ENCODE measurements at regions not wholly inside any gene's neighbourhood (a gene's known extent, or its start where the extent isn't known, plus 50 kb on each side); places are given as distances from the start of the nearest gene placed in this dataset.
A peak's percentile ranks its signal among the peaks of the same experiment; 100 is the strongest.
"Not testable (repeated sequence)": the region's sequence is repeated elsewhere in the genome, so short reads cannot be mapped to it uniquely, and the experiment has no call there.

- DNase-seq, result peak in 2 of 5 donors; percentile 2 to 3
- H3K9me3 ChIP-seq (ENCODE audit: control insufficient read depth in 2 of 3, insufficient read depth in 1 of 3, low read length in 3 of 3), result no peaks in the 10 kb centered on the region
- no peak for TF ChIP-seq CTCF (IDR thresholded peaks at IDR 0.05; ENCODE audit: borderline replicate concordance, extremely low read depth, insufficient read depth)
- intact Hi-C loops (cut with DNase I), result no loop called here
- H3K27ac ChIP-seq (ENCODE audit: low read depth in 2 of 2, low read length in 2 of 2), result no peak overlapping the region
- H3K4me3 ChIP-seq (ENCODE audit: low read length in 3 of 3), result no peak overlapping the region
- H3K36me3 ChIP-seq (ENCODE audit: control insufficient read depth in 2 of 3, insufficient read depth in 3 of 3, low read length in 3 of 3), result no peaks in the 10 kb centered on the region
- H3K4me1 ChIP-seq (ENCODE audit: control insufficient read depth in 2 of 3, insufficient read depth in 2 of 3, low read depth in 1 of 3, low read length in 3 of 3), result no peaks in the 10 kb centered on the region
- no peak overlapping the region for H3K9ac ChIP-seq (ENCODE audit: low read length in 3 of 3)
- H3K27me3 ChIP-seq (ENCODE audit: control insufficient read depth, insufficient read depth, low read length), result peaks cover 3% of the 10 kb centered on the region
- no peak for FAIRE-seq
Measured at GRCh38 chrX:10676235-10676957, 56.0 kb upstream of the MID1 start.

GRCh38 chrX:10677490-10677889, 57.1 kb upstream of the MID1 start:
- H3K4me3 ChIP-seq (ENCODE audit: low read length in 3 of 3), result no peak overlapping the region
- no peaks in the 10 kb centered on the region for H3K36me3 ChIP-seq (ENCODE audit: control insufficient read depth in 2 of 3, insufficient read depth in 3 of 3, low read length in 3 of 3)
- H3K27me3 ChIP-seq (ENCODE audit: control insufficient read depth, insufficient read depth, low read length), result peaks cover 3% of the 10 kb centered on the region
- no peak for FAIRE-seq
- no peak overlapping the region for H3K9ac ChIP-seq (ENCODE audit: low read length in 3 of 3)
- H3K27ac ChIP-seq (ENCODE audit: low read depth in 2 of 2, low read length in 2 of 2), result no peak overlapping the region
- TF ChIP-seq CTCF (IDR thresholded peaks at IDR 0.05; ENCODE audit: borderline replicate concordance, extremely low read depth, insufficient read depth), result no peak
- H3K4me1 ChIP-seq (ENCODE audit: control insufficient read depth in 2 of 3, insufficient read depth in 2 of 3, low read depth in 1 of 3, low read length in 3 of 3), result no peaks in the 10 kb centered on the region
- no peak for DNase-seq
- intact Hi-C loops (cut with DNase I), result no loop called here
- no peaks in the 10 kb centered on the region for H3K9me3 ChIP-seq (ENCODE audit: control insufficient read depth in 2 of 3, insufficient read depth in 1 of 3, low read length in 3 of 3)

- Histone ChIP-seq H3K9ac (ENCODE audit: low read length in 3 of 3) (no peak overlapping the region), H3K27ac (ENCODE audit: low read depth in 2 of 2, low read length in 2 of 2) (no peak overlapping the region), H3K4me1 (ENCODE audit: control insufficient read depth in 2 of 3, insufficient read depth in 2 of 3, low read depth in 1 of 3, low read length in 3 of 3) (no peaks in the 10 kb centered on the region), H3K36me3 (ENCODE audit: control insufficient read depth in 2 of 3, insufficient read depth in 3 of 3, low read length in 3 of 3) (no peaks in the 10 kb centered on the region), H3K9me3 (ENCODE audit: control insufficient read depth in 2 of 3, insufficient read depth in 1 of 3, low read length in 3 of 3) (no peaks in the 10 kb centered on the region), H3K27me3 (ENCODE audit: control insufficient read depth, insufficient read depth, low read length) (peaks cover 3% of the 10 kb centered on the region), H3K4me3 (ENCODE audit: low read length in 3 of 3) (no peak overlapping the region)
- intact Hi-C loops (cut with DNase I), result no loop called here
- FAIRE-seq (no peak), DNase-seq (no peak)
- TF ChIP-seq CTCF (IDR thresholded peaks at IDR 0.05; ENCODE audit: borderline replicate concordance, extremely low read depth, insufficient read depth), result no peak
Measured at GRCh38 chrX:10679387-10679786, 59.0 kb upstream of the MID1 start.

- intact Hi-C loops (cut with DNase I), result no loop called here
- Histone ChIP-seq H3K9me3 (ENCODE audit: control insufficient read depth in 2 of 3, insufficient read depth in 1 of 3, low read length in 3 of 3) (no peaks in the 10 kb centered on the region), H3K4me3 (ENCODE audit: low read length in 3 of 3) (no peak overlapping the region), H3K9ac (ENCODE audit: low read length in 3 of 3) (no peak overlapping the region), H3K27me3 (ENCODE audit: control insufficient read depth, insufficient read depth, low read length) (peaks cover 2% of the 10 kb centered on the region), H3K36me3 (ENCODE audit: control insufficient read depth in 2 of 3, insufficient read depth in 3 of 3, low read length in 3 of 3) (no peaks in the 10 kb centered on the region), H3K27ac (ENCODE audit: low read depth in 2 of 2, low read length in 2 of 2) (no peak overlapping the region), H3K4me1 (ENCODE audit: control insufficient read depth in 2 of 3, insufficient read depth in 2 of 3, low read depth in 1 of 3, low read length in 3 of 3) (no peaks in the 10 kb centered on the region)
- FAIRE-seq, result no peak
- no peak for TF ChIP-seq CTCF (IDR thresholded peaks at IDR 0.05; ENCODE audit: borderline replicate concordance, extremely low read depth, insufficient read depth)
- DNase-seq, result no peak
Measured at GRCh38 chrX:10681167-10681566, 60.8 kb upstream of the MID1 start.

GRCh38 chrX:10683631-10684030, 63.2 kb upstream of the MID1 start:
- H3K27ac ChIP-seq (ENCODE audit: low read depth in 2 of 2, low read length in 2 of 2); FAIRE-seq; intact Hi-C loops (cut with DNase I); H3K27me3 ChIP-seq (ENCODE audit: control insufficient read depth, insufficient read depth, low read length); DNase-seq; H3K9me3 ChIP-seq (ENCODE audit: control insufficient read depth in 2 of 3, insufficient read depth in 1 of 3, low read length in 3 of 3); H3K36me3 ChIP-seq (ENCODE audit: control insufficient read depth in 2 of 3, insufficient read depth in 3 of 3, low read length in 3 of 3); H3K4me3 ChIP-seq (ENCODE audit: low read length in 3 of 3); H3K4me1 ChIP-seq (ENCODE audit: control insufficient read depth in 2 of 3, insufficient read depth in 2 of 3, low read depth in 1 of 3, low read length in 3 of 3); H3K9ac ChIP-seq (ENCODE audit: low read length in 3 of 3): not testable (repeated sequence)

All from kidney (tissue), 13 donors.